ENCODE measurements at regions not wholly inside any gene's neighbourhood (a gene's known extent, or its start where the extent isn't known, plus 50 kb on each side); places are given as distances from the start of the nearest gene placed in this dataset.
"Not testable (repeated sequence)": the region's sequence is repeated elsewhere in the genome, so short reads cannot be mapped to it uniquely, and the experiment has no call there.

GRCh38 chr3:33919312-33920120 lies 121.1 kb downstream of the PDCD6IP start:
- no peak for DNase-seq (ENCODE audit: extremely low read depth in 1 of 2, low read depth in 1 of 2)

DNA sequence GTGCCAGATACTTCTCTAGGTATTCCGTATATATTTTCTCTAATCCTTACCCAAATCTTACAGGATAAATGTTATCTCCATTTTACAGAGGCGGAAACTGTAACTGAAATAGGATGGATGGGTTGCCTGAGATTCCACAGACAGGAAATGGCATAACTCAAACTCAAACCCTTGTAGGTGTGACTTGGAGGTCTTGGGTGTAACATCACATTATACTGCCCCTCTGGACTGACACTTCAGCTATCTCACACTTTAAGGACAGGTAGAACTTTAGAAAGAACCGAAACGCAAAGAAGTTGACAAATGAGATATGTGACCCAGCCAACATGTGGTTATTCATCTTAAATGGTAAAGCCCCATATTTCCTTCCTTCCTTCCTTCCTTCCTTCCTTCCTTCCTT lies 122.1 kb downstream of the PDCD6IP start:
- no peak for DNase-seq (ENCODE audit: extremely low read depth in 1 of 2, low read depth in 1 of 2)

GRCh38 chr3:33921608-33922007 lies 123.2 kb downstream of the PDCD6IP start:
- DNase-seq (ENCODE audit: extremely low read depth in 1 of 2, low read depth in 1 of 2) = no peak

DNA sequence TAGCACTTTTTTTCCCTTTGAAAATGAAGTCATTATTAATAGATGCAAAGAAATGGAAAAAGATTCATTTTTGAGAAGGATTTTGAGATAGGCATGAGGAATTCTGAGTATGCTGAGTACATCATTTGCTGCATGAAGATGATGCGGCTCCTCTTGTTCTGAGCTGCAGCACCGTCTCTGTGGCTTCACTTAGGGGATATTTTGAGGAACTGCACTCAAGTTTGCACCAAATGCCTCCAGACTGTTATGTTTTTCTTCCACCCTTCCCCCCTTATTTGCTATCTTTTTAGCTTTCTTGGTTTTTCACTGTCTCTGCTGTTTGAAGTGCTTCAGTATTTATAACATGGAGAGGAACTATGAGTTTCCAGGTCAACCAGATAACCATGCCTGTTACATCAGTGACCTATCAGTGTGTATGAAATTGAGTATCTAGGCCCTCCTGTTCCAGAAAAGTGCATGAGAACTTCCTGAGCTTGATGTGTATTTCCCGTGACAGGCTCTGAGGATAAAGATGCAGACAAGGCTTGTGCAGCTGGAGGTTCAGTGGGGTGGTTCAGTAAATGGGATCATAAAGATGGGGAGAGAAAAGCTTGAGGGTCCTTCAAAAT lies 128.7 kb downstream of the PDCD6IP start:
- DNase-seq (ENCODE audit: extremely low read depth in 1 of 2, low read depth in 1 of 2) = no peak

GRCh38 chr3:33929813-33930212 lies 131.4 kb downstream of the PDCD6IP start:
- DNase-seq (ENCODE audit: extremely low read depth in 1 of 2, low read depth in 1 of 2) = no peak

- DNase-seq (ENCODE audit: extremely low read depth in 1 of 2, low read depth in 1 of 2) = no peak
These were observed 133.1 kb downstream of the PDCD6IP start for GRCh38 chr3:33931512-33931911.

GRCh38 chr3:33932010-33932764 lies 133.8 kb downstream of the PDCD6IP start:
- no peak for DNase-seq (ENCODE audit: extremely low read depth in 1 of 2, low read depth in 1 of 2)

- DNase-seq (ENCODE audit: extremely low read depth in 1 of 2, low read depth in 1 of 2) = no peak
These were observed 137.9 kb downstream of the PDCD6IP start for GRCh38 chr3:33936171-33936920.

GRCh38 chr3:33936921-33937525 lies 138.6 kb downstream of the PDCD6IP start:
- no peak for DNase-seq (ENCODE audit: extremely low read depth in 1 of 2, low read depth in 1 of 2)

DNA sequence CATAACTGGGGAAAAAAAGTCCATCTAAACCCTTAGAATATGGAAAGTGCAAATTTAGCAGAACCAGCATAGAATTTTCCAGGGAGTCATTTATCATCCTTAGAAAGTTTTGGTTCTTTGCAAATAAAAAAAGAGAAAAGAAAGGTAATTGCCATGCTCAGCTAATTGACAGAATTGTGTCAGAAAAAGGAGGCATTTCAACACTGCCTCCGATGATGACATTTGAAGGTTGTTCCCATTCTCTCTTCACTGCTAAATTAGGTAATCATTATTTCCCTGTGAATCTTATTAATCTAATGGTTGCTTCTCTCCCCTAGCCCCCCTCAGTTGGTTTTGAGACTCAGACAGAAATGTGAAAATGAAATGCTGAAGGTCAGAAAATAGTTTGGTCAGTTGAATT lies 139.2 kb downstream of the PDCD6IP start:
- no peak for DNase-seq (ENCODE audit: extremely low read depth in 1 of 2, low read depth in 1 of 2)

GRCh38 chr3:33940149-33940548 lies 141.7 kb downstream of the PDCD6IP start:
- peak in 1 of 2 donors; percentile 11 for DNase-seq (ENCODE audit: extremely low read depth in 1 of 2, low read depth in 1 of 2)

DNA sequence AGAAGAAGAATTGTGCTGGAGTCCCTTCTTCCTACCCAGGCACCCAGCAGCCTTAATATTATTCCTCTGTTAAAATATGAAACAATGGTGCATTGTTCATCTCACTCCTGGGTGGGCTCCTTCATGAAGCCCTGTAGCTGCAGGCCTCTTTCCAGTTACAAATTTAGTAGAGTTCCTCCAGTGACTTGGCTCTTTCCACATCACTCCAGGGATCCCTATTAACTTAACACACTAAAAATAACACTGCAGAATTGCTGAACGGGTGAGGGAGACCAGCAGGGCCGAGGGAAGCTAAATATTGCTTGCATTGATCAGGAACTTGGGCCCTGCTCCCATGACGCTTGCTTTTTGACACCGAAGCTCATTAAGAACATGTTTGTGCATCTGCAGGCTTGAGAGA lies 142.3 kb downstream of the PDCD6IP start:
- DNase-seq (ENCODE audit: extremely low read depth in 1 of 2, low read depth in 1 of 2) = no peak

GRCh38 chr3:33941804-33942203 lies 143.4 kb downstream of the PDCD6IP start:
- no peak for DNase-seq (ENCODE audit: extremely low read depth in 1 of 2, low read depth in 1 of 2)

DNA sequence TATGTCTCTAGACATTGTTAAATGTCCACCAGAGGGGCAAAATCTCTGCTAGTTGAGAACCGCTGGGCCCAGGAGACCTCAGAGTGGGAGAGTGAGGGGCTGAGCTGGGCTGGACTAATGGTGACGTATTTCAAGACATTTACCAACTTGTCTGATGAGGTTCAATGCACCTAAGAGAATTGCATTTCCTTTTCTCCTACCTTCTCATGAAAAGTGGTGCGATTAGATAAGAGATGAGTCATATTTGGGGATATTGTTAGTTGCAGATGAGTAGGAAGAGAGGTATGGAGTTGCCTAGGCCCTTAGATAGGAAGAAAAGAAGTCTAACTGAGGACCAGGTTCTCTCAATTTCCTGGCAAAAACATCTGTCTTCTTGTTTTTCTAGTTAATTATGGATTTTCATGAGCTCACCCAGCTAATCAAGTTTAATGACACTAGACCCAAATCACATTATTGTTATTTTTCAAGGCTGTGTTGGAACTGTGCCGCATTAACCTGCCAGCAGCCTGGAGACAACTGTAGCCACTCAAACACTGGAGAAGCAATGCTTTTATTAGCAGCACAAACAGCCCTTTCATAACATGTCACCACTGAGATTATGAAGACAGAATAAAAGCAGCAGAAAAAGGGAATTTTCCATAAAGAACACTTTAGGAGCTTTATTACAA lies 144.2 kb downstream of the PDCD6IP start:
- no peak for DNase-seq (ENCODE audit: extremely low read depth in 1 of 2, low read depth in 1 of 2)

DNA sequence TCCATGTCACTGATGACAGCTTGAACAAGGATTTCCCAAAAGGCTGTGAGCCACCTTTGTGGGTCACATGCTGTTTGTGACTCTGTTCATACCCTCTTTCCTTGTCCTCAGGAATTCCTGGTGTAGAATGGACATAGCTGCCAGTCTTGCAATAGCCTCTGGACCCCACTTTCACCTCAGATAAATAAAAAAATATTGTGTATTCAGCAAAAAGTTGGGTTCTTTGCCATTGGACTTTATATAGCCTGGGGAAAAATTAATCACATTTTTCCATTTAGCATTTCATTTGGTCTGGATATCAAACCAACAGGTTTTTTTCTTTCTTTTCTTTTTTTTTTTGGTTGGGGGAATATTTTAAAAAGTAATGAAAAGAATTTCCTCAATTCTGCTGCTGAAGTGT lies 144.8 kb downstream of the PDCD6IP start:
- no peak for DNase-seq (ENCODE audit: extremely low read depth in 1 of 2, low read depth in 1 of 2)

DNA sequence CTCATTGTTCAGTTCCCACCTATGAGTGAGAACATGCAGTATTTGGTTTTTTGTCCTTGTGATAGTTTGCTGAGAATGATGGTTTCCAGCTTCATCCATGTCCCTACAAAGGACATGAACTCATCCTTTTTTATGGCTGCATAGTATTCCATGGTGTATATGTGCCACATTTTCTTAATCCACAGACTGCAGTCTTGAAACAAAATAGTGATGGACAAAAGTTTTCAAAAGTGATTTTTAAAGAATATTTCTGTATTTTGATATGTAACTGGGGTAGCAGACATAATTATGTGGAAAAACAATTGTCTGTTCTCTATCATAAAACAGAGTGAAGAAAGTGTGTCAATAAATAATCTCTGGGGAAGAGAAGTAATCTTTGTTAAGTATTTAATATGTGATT lies 148.2 kb downstream of the PDCD6IP start:
- DNase-seq (ENCODE audit: extremely low read depth in 1 of 2, low read depth in 1 of 2) = not testable (repeated sequence)

- no peak for DNase-seq (ENCODE audit: extremely low read depth in 1 of 2, low read depth in 1 of 2)
These were observed 149.1 kb downstream of the PDCD6IP start for GRCh38 chr3:33947272-33948195.

- no peak for DNase-seq (ENCODE audit: extremely low read depth in 1 of 2, low read depth in 1 of 2)
These were observed 150.6 kb downstream of the PDCD6IP start for GRCh38 chr3:33949074-33949473.

GRCh38 chr3:33954956-33955355 lies 156.5 kb downstream of the PDCD6IP start:
- DNase-seq (ENCODE audit: extremely low read depth in 1 of 2, low read depth in 1 of 2) = no peak
